Keratinocyte (primary cell): ENCODE measurements at regions not wholly inside any gene's neighbourhood (a gene's known extent, or its start where the extent isn't known, plus 50 kb on each side); places are given as distances from the start of the nearest gene placed in this dataset.

ENCODE experiments used
- CTCF ChIP-seq, 3 experiments: IDR thresholded peaks in 1 of 3; conservative IDR thresholded peaks in 1 of 3; optimal IDR thresholded peaks in 1 of 3; 2 replicates in 2 of 3; 3 replicates in 1 of 3; pipeline versions ENCODE3 to v1.5.1; 2011; ENCODE audit warnings: low read length in 3 of 3, mild to moderate bottlenecking in 3 of 3, moderate library complexity in 2 of 3, control low read depth in 1 of 3, inconsistent platforms in 1 of 3; ENCODE audit not compliant: insufficient read depth in 2 of 3; ENCODE audit errors: extremely low read depth in 1 of 3
- EZH2 ChIP-seq: IDR thresholded peaks from one replicate; pipeline ENCODE4 v1.6.1; 2012; ENCODE audit warnings: inconsistent platforms, mild to moderate bottlenecking, low read length, moderate library complexity

DNA sequence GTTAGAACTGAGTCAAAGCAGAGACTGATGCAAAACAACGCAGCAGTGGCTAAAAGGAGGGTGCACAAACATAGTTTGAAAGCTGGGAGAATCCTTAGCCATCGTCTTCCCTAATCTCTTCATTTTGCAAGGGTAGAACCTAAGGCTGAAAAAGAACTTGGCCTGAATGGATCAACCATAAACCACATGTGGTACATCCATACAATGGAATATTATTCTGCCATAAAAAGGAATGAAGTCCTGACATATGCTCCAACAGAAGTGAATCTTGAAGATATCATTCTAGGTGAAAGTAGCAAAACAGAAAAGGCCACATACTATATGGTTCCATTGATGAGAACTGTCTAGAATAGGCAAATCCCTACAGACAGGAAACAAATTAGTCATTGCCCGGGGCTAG lies 330.3 kb upstream of the NPVF start:
- TF ChIP-seq CTCF (optimal IDR thresholded peaks at IDR 0.05 in 1 of 3, IDR thresholded peaks at IDR 0.05 in 1 of 3, conservative IDR thresholded peaks at IDR 0.05 in 1 of 3; ENCODE audit: extremely low read depth in 1 of 3, insufficient read depth in 2 of 3, low read length in 3 of 3) = no peak
- no peak for TF ChIP-seq EZH2
